ENCODE measurements at regions not wholly inside any gene's neighbourhood (a gene's known extent, or its start where the extent isn't known, plus 50 kb on each side); places are given as distances from the start of the nearest gene placed in this dataset.
"Not testable (repeated sequence)": the region's sequence is repeated elsewhere in the genome, so short reads cannot be mapped to it uniquely, and the experiment has no call there.

- no peak for DNase-seq
- BruUV-seq (replicated peaks): no TSS peak
- Histone ChIP-seq H3K27ac (no peak overlapping the region), H3K79me2 (ENCODE audit: low read depth) (no peaks in the 10 kb centered on the region), H3K9me3 (ENCODE audit: insufficient read depth, low read depth) (no peaks in the 10 kb centered on the region; the same call in 1 of the 2 replicates), H3K4me2 (no peak overlapping the region), H3K4me1 (replicated peaks; ENCODE audit: insufficient read depth) (peaks cover 6% of the 10 kb centered on the region; the same call in 1 of the 2 replicates), H3K4me3 (no peak overlapping the region), H3K27me3 (ENCODE audit: insufficient read depth, low read depth) (no peaks in the 10 kb centered on the region), H3K9me2 (ENCODE audit: insufficient read depth) (0 out of 2 replicates have a peak, but pooled peaks cover 4% of the 10 kb centered on the region), H4K20me1 (ENCODE audit: insufficient read depth) (no peaks in the 10 kb centered on the region), H3K36me3 (ENCODE audit: low read depth) (no peaks in the 10 kb centered on the region), H2AFZ (no peak overlapping the region), H3F3A (ENCODE audit: insufficient read depth, low read depth) (peaks cover 6% of the 10 kb centered on the region; the same call in 1 of the 2 replicates)
- CTCF ChIA-PET: no interaction called here
- intact Hi-C loops (cut with micrococcal nuclease; ENCODE audit: unreplicated experiment): no loop called here
- POLR2A ChIA-PET (ENCODE audit: unreplicated experiment): no interaction called here
- TF ChIP-seq CTCF (conservative IDR thresholded peaks at IDR 0.05) (no peak), EZH2 (IDR thresholded peaks at IDR 0.05; ENCODE audit: low read depth) (no peak)
These were observed 93.9 kb upstream of the ALDH1A1 start for GRCh38 chr9:73046769-73047168.

- H3K79me2 ChIP-seq (ENCODE audit: low read depth); H2AFZ ChIP-seq; H3K27ac ChIP-seq; intact Hi-C loops (cut with micrococcal nuclease; ENCODE audit: unreplicated experiment); CTCF ChIA-PET; H3K4me3 ChIP-seq; H3K4me1 ChIP-seq (replicated peaks; ENCODE audit: insufficient read depth); BruUV-seq (replicated peaks); POLR2A ChIA-PET (ENCODE audit: unreplicated experiment); DNase-seq; H3K9me2 ChIP-seq (ENCODE audit: insufficient read depth); H3K27me3 ChIP-seq (ENCODE audit: insufficient read depth, low read depth); H3K9me3 ChIP-seq (ENCODE audit: insufficient read depth, low read depth); H3K36me3 ChIP-seq (ENCODE audit: low read depth); H3K4me2 ChIP-seq; H3F3A ChIP-seq (ENCODE audit: insufficient read depth, low read depth); H4K20me1 ChIP-seq (ENCODE audit: insufficient read depth): not testable (repeated sequence)
These were observed 91.9 kb upstream of the ALDH1A1 start for GRCh38 chr9:73044776-73045175.

- no peaks in the 10 kb centered on the region; the same call in 1 of the 2 replicates for H3K9me3 ChIP-seq (ENCODE audit: insufficient read depth, low read depth)
- H3F3A ChIP-seq (ENCODE audit: insufficient read depth, low read depth): peaks cover 6% of the 10 kb centered on the region
- no peak for DNase-seq
- peaks cover 28% of the 10 kb centered on the region for H3K4me1 ChIP-seq (replicated peaks; ENCODE audit: insufficient read depth)
- H4K20me1 ChIP-seq (ENCODE audit: insufficient read depth): no peaks in the 10 kb centered on the region
- H2AFZ ChIP-seq: no peak overlapping the region
- BruUV-seq (replicated peaks): no TSS peak
- CTCF ChIA-PET: no interaction called here
- TF ChIP-seq CTCF (conservative IDR thresholded peaks at IDR 0.05) (no peak), EZH2 (IDR thresholded peaks at IDR 0.05; ENCODE audit: low read depth) (no peak)
- POLR2A ChIA-PET (ENCODE audit: unreplicated experiment): no interaction called here
- intact Hi-C loops (cut with micrococcal nuclease; ENCODE audit: unreplicated experiment): no loop called here
- no peak overlapping the region for H3K4me2 ChIP-seq
- no peak overlapping the region for H3K4me3 ChIP-seq
- no peaks in the 10 kb centered on the region for H3K27me3 ChIP-seq (ENCODE audit: insufficient read depth, low read depth)
- H3K36me3 ChIP-seq (ENCODE audit: low read depth): no peaks in the 10 kb centered on the region
- H3K79me2 ChIP-seq (ENCODE audit: low read depth): no peaks in the 10 kb centered on the region
- no peaks in the 10 kb centered on the region for H3K9me2 ChIP-seq (ENCODE audit: insufficient read depth)
- H3K27ac ChIP-seq: no peak overlapping the region
These were observed 89.3 kb upstream of the ALDH1A1 start for GRCh38 chr9:73042155-73042554.
